ENCODE measurements at regions not wholly inside any gene's neighbourhood (a gene's known extent, or its start where the extent isn't known, plus 50 kb on each side); places are given as distances from the start of the nearest gene placed in this dataset.

GRCh38 chr22:27372364-27372763, 429.2 kb downstream of the MN1 start:
- Histone ChIP-seq H3K27me3 (ENCODE audit: insufficient read depth, low read length) (no peaks in the 10 kb centered on the region), H3K27ac (ENCODE audit: insufficient read length, low read depth, low read length) (no peak overlapping the region), H4K8ac (replicated peaks; ENCODE audit: insufficient read length, low read depth, low read length) (no peak overlapping the region), H3K14ac (ENCODE audit: insufficient read depth, low read length) (no peak overlapping the region), H3K4me1 (ENCODE audit: insufficient read depth, low read length) (no peaks in the 10 kb centered on the region), H4K20me1 (ENCODE audit: control insufficient read depth, insufficient read depth, insufficient read length) (no peaks in the 10 kb centered on the region), H3K79me1 (ENCODE audit: insufficient read depth, low read depth, low read length, poor library complexity, severe bottlenecking) (no peaks in the 10 kb centered on the region), H2BK5ac (ENCODE audit: insufficient read length, low read length) (no peak overlapping the region), H2BK120ac (ENCODE audit: low read depth, low read length, poor library complexity, severe bottlenecking) (no peak overlapping the region), H2BK20ac (ENCODE audit: low read depth, low read length, poor library complexity, severe bottlenecking) (no peak overlapping the region), H4K5ac (ENCODE audit: insufficient read length, low read depth, low read length) (no peak overlapping the region), H2BK12ac (ENCODE audit: insufficient read length, low read depth, low read length) (no peak overlapping the region), H3T11ph (ENCODE audit: low read length) (no peak overlapping the region), H3K4ac (ENCODE audit: low read depth, low read length) (no peak overlapping the region), H4K91ac (ENCODE audit: insufficient read length, low read depth, low read length) (no peak overlapping the region), H3K9ac (ENCODE audit: extremely low read depth, insufficient read length, low read length) (no peak overlapping the region), H3K18ac (ENCODE audit: insufficient read length, low read depth, low read length) (no peak overlapping the region), H3K23ac (ENCODE audit: insufficient read length, low read depth, low read length) (no peak overlapping the region), H3K9me3 (ENCODE audit: control insufficient read depth, low read depth, low read length) (no peaks in the 10 kb centered on the region), H2AFZ (ENCODE audit: low read length) (no peak overlapping the region), H3K79me2 (ENCODE audit: insufficient read depth, low read length) (no peaks in the 10 kb centered on the region), H2BK15ac (ENCODE audit: low read depth, low read length) (no peak overlapping the region), H2AK5ac (ENCODE audit: insufficient read length, low read length) (no peak overlapping the region), H3K56ac (ENCODE audit: insufficient read length, low read depth, low read length) (no peak overlapping the region), H3K23me2 (ENCODE audit: insufficient read length, low read depth, low read length, poor library complexity, severe bottlenecking) (no peaks in the 10 kb centered on the region), H3K4me2 (ENCODE audit: insufficient read depth, insufficient read length, low read length) (no peak overlapping the region)
- Mint-ChIP-seq H3K27me3 (ENCODE audit: low read depth) (peaks cover 7% of the 10 kb centered on the region), H3K4me1 (peaks cover 27 to 33% of the 10 kb centered on the region in 2 experiments), H3K9me3 (peaks cover 2 to 4% of the 10 kb centered on the region in 2 experiments; a peak in 1 of 5 replicates), H3K27ac (no peak overlapping the region), H3K4me3 (no peak overlapping the region), H3K36me3 (ENCODE audit: insufficient read depth in 1 of 3, low read depth in 3 of 3) (no peaks in the 10 kb centered on the region)
- DNase-seq, result no peak
- no peak for TF ChIP-seq CTCF (conservative IDR thresholded peaks at IDR 0.05)
